H1 (cell line): ENCODE measurements at regions not wholly inside any gene's neighbourhood (a gene's known extent, or its start where the extent isn't known, plus 50 kb on each side); places are given as distances from the start of the nearest gene placed in this dataset.

Source experiments
- ATF2 ChIP-seq: IDR thresholded peaks from 2 replicates; pipeline ENCODE4 v1.6.1; 2012; ENCODE audit warnings: low read length, inconsistent platforms
- CEBPB ChIP-seq: IDR thresholded peaks from 2 replicates; pipeline ENCODE4 v1.6.1; 2012; ENCODE audit warnings: low read depth, low read length
- CTCF ChIP-seq, 3 experiments: IDR thresholded peaks; 1 replicate in 2 of 3; 2 replicates in 1 of 3; pipeline versions ENCODE4 v1.5.1 to v1.6.1; 2011; ENCODE audit warnings: low read length in 3 of 3, mild to moderate bottlenecking in 3 of 3, inconsistent platforms in 2 of 3, low read depth in 1 of 3, moderate library complexity in 1 of 3; ENCODE audit not compliant: insufficient read depth in 1 of 3; ENCODE audit errors: control extremely low read depth in 1 of 3
- EGR1 ChIP-seq: IDR thresholded peaks from 2 replicates; pipeline ENCODE4 v1.6.1; 2011; ENCODE audit warnings: low read depth, low read length, borderline replicate concordance
- EP300 ChIP-seq, 2 experiments: IDR thresholded peaks; 1 replicate in 1 of 2; 2 replicates in 1 of 2; pipeline ENCODE4 v1.6.1; 2011 to 2012; ENCODE audit warnings: low read depth in 2 of 2, low read length in 2 of 2, mild to moderate bottlenecking in 2 of 2, borderline replicate concordance in 1 of 2, inconsistent platforms in 1 of 2, moderate library complexity in 1 of 2
- EZH2 ChIP-seq: fragments of 200-600 bp; sonication (generic); IDR thresholded peaks from 2 replicates; pipeline ENCODE4 v1.7.1; 2012; ENCODE audit warnings: low read depth, mild to moderate bottlenecking, moderate library complexity, low read length, inconsistent platforms; ENCODE audit not compliant: severe bottlenecking
- HDAC6 ChIP-seq: IDR thresholded peaks from one replicate; pipeline ENCODE4 v1.7.1; 2012; ENCODE audit warnings: low read depth, mild to moderate bottlenecking, inconsistent platforms, low read length, moderate library complexity
- NANOG ChIP-seq: IDR thresholded peaks from 2 replicates; pipeline ENCODE4 v1.6.1; 2011; ENCODE audit warnings: low read length, low read depth, mild to moderate bottlenecking, inconsistent platforms; ENCODE audit not compliant: insufficient read depth, poor library complexity, severe bottlenecking
- POLR2A ChIP-seq, 2 experiments: IDR thresholded peaks; 1 replicate in 1 of 2; 2 replicates in 1 of 2; pipeline ENCODE4 v1.6.1; 2011; ENCODE audit warnings: low read depth in 2 of 2, low read length in 2 of 2, mild to moderate bottlenecking in 2 of 2; ENCODE audit errors: control extremely low read depth in 1 of 2
- SIN3A ChIP-seq, 2 experiments: IDR thresholded peaks in 1 of 2; conservative IDR thresholded peaks in 1 of 2; 2 replicates each; pipeline ENCODE4 v1.6.1; 2011 to 2012; ENCODE audit warnings: low read length in 2 of 2, improper control_type of control experiment in 1 of 2, low read depth in 1 of 2, mild to moderate bottlenecking in 1 of 2
- TAF1 ChIP-seq: IDR thresholded peaks from 2 replicates; pipeline ENCODE4 v1.6.1; 2011; ENCODE audit warnings: mild to moderate bottlenecking, low read depth, low read length
- ZNF274 ChIP-seq: IDR thresholded peaks from 2 replicates; pipeline ENCODE4 v1.7.0; 2012; ENCODE audit warnings: low read length, borderline replicate concordance; ENCODE audit errors: extremely low read depth

- TF ChIP-seq TAF1 (no peak), CTCF (IDR thresholded peaks at IDR 0.05; ENCODE audit: control extremely low read depth in 1 of 3, insufficient read depth in 1 of 3, low read depth in 1 of 3, low read length in 3 of 3) (no peak), EP300 (IDR thresholded peaks at IDR 0.05; ENCODE audit: borderline replicate concordance in 1 of 2, low read depth in 2 of 2, low read length in 2 of 2) (no peak), CEBPB (no peak), ZNF274 (no peak), ATF2 (no peak), SIN3A (conservative IDR thresholded peaks at IDR 0.05 in 1 of 2, IDR thresholded peaks at IDR 0.05 in 1 of 2; ENCODE audit: low read depth in 1 of 2, low read length in 2 of 2) (no peak), HDAC6 (no peak), POLR2A (IDR thresholded peaks at IDR 0.05; ENCODE audit: control extremely low read depth in 1 of 2, low read depth in 2 of 2, low read length in 2 of 2) (no peak), NANOG (no peak), EGR1 (no peak), EZH2 (no peak)
Observed at GRCh38 chr13:34589581-34589980, 352.5 kb upstream of the NBEA start.
